HCT116 (cell line): ENCODE measurements at regions not wholly inside any gene's neighbourhood (a gene's known extent, or its start where the extent isn't known, plus 50 kb on each side); places are given as distances from the start of the nearest gene placed in this dataset.
A peak's percentile ranks its signal among the peaks of the same experiment; 100 is the strongest.

Experiments
- ATAC-seq: fragments of 200-7000 bp; cut with Tn5 transposase; 2 replicates; pipeline ENCODE4 v1.9.1; 2020; ENCODE audit warnings: mild to moderate bottlenecking, moderate library complexity
- BruUV-seq: library from RNA; stranded (reverse); fragments of 400-500 nt; replicated peaks from 2 replicates; lab custom pipeline; 2021; lab: Mats Ljungman, UMichigan
- CTCF ChIA-PET: fragments of 300-600 bp; sonication (Branson Sonifier 250); formaldehyde crosslinking; loops from one replicate; lab custom pipeline; 2021; ENCODE audit warnings: antibody characterized with exemption; lab: Charles Lee
- POLR2A ChIA-PET: fragments of 300-600, 350-600 bp; sonication (Branson Sonifier 250); formaldehyde crosslinking; loops from one replicate; lab custom pipeline; 2021; ENCODE audit warnings: antibody characterized with exemption; lab: Charles Lee
- RAD21 ChIA-PET, 2 experiments: fragments of 300-600 bp; sonication (Branson Sonifier 250); formaldehyde crosslinking; loops; one replicate each; lab custom pipeline; 2023; ENCODE audit warnings: low total read pairs in 2 of 2; ENCODE audit not compliant: uncharacterized antibody in 2 of 2, unreplicated experiment in 2 of 2, low non-redundant PET in 1 of 2; lab: Charles Lee
- DNase-seq: peaks from one replicate; pipeline ENCODE4 v3.0.0-alpha.2; 2010; ENCODE audit warnings: low read depth, low spot score
- H2AFZ ChIP-seq: fragments of 200-600 bp; shearing (Covaris generic), sonication (generic); 2 replicates; pipeline ENCODE4 v1.6.1; 2017; ENCODE audit warnings: low read depth, mixed run types, mixed read lengths, antibody characterized with exemption, low read length; ENCODE audit not compliant: poor library complexity, severe bottlenecking
- H3K27ac ChIP-seq: 2 replicates; pipeline ENCODE4 v1.5.1; 2012; ENCODE audit warnings: low read depth, low read length
- H3K27me3 ChIP-seq: fragments of 200-600 bp; sonication (generic); 2 replicates; pipeline ENCODE4 v1.6.1; 2016; ENCODE audit warnings: mixed run types, low read length, mixed read lengths; ENCODE audit not compliant: insufficient read depth
- H3K36me3 ChIP-seq, 2 experiments: fragments of 200-500 bp in 1 of 2; fragments of 200-600 bp in 1 of 2; sonication (Bioruptor generic) in 1 of 2; sonication (generic) in 1 of 2; 2 replicates each; pipeline versions ENCODE4 v1.5.1 to v1.6.1; 2014 to 2016; ENCODE audit warnings: low read length in 2 of 2, inconsistent platforms in 1 of 2, mixed read lengths in 1 of 2, mixed run types in 1 of 2; ENCODE audit not compliant: insufficient read depth in 2 of 2, control insufficient read depth in 1 of 2
- H3K4me1 ChIP-seq, 2 experiments: fragments of 200-600 bp in 1 of 2; sonication (generic) in 1 of 2; 2 replicates each; pipeline versions ENCODE4 v1.5.1 to v1.6.1; 2012 to 2017; ENCODE audit warnings: low read length in 2 of 2, inconsistent platforms in 1 of 2, mild to moderate bottlenecking in 1 of 2, mixed read lengths in 1 of 2, mixed run types in 1 of 2, moderate library complexity in 1 of 2; ENCODE audit not compliant: insufficient read depth in 2 of 2, control insufficient read depth in 1 of 2
- H3K4me2 ChIP-seq: fragments of 200-600 bp; sonication (generic); 2 replicates; pipeline ENCODE4 v1.6.1; 2017; ENCODE audit warnings: mixed run types, low read length, mixed read lengths
- H3K4me3 ChIP-seq, 2 experiments: fragments of 200-600 bp in 1 of 2; sonication (generic) in 1 of 2; replicated peaks in 1 of 2; 2 replicates each; pipeline ENCODE4 v1.5.1; 2011 to 2016; ENCODE audit warnings: low read length in 2 of 2, control low read depth in 1 of 2, low read depth in 1 of 2, mild to moderate bottlenecking in 1 of 2, mixed read lengths in 1 of 2, mixed run types in 1 of 2
- H3K79me2 ChIP-seq: fragments of 200-600 bp; sonication (generic); 2 replicates; pipeline ENCODE4 v1.6.1; 2017; ENCODE audit warnings: mild to moderate bottlenecking, mixed run types, low read length, moderate library complexity, mixed read lengths; ENCODE audit not compliant: insufficient read depth
- H3K9ac ChIP-seq: fragments of 200-600 bp; sonication (generic); 2 replicates; pipeline ENCODE4 v1.6.1; 2016; ENCODE audit warnings: low read length, mixed read lengths
- H3K9me2 ChIP-seq: fragments of 200-600 bp; sonication (generic), shearing (Covaris generic); 2 replicates; pipeline ENCODE4 v1.6.1; 2017; ENCODE audit warnings: mixed run types, mild to moderate bottlenecking, moderate library complexity; ENCODE audit not compliant: insufficient read depth
- H3K9me3 ChIP-seq, 2 experiments: fragments of 200-500 bp in 1 of 2; fragments of 200-600 bp in 1 of 2; sonication (Bioruptor generic) in 1 of 2; sonication (generic) in 1 of 2; 2 replicates each; pipeline ENCODE4 v1.6.1; 2014 to 2017; ENCODE audit warnings: low read length in 2 of 2, mixed read lengths in 2 of 2, inconsistent platforms in 1 of 2, low read depth in 1 of 2, mild to moderate bottlenecking in 1 of 2, mixed run types in 1 of 2, moderate library complexity in 1 of 2; ENCODE audit not compliant: control insufficient read depth in 1 of 2, insufficient read depth in 1 of 2
- H4K20me1 ChIP-seq: fragments of 200-600 bp; sonication (generic), shearing (Covaris generic); 2 replicates; pipeline ENCODE4 v1.6.1; 2017; ENCODE audit warnings: mixed run types, mild to moderate bottlenecking, moderate library complexity; ENCODE audit not compliant: insufficient read depth
- ATF3 ChIP-seq: IDR thresholded peaks from 2 replicates; pipeline ENCODE4 v1.6.1; 2012
- CBX3 ChIP-seq: IDR thresholded peaks from 2 replicates; pipeline ENCODE4 v1.6.1; 2012; ENCODE audit warnings: low read depth
- CEBPB ChIP-seq: IDR thresholded peaks from 2 replicates; pipeline ENCODE4 v1.6.1; 2012; ENCODE audit warnings: low read depth
- EGR1 ChIP-seq: IDR thresholded peaks from 2 replicates; pipeline ENCODE4 v1.6.1; 2012; ENCODE audit warnings: low read depth
- ELF1 ChIP-seq: IDR thresholded peaks from 2 replicates; pipeline ENCODE4 v1.6.1; 2012; ENCODE audit warnings: low read depth, borderline replicate concordance
- EZH2 ChIP-seq: fragments of 200-600 bp; sonication (generic); IDR thresholded peaks from 2 replicates; pipeline ENCODE4 v1.6.1; 2017; ENCODE audit warnings: antibody characterized with exemption, mixed run types
- FOSL1 ChIP-seq: IDR thresholded peaks from 2 replicates; pipeline ENCODE4 v1.6.1; 2012; ENCODE audit warnings: low read depth
- JUND ChIP-seq: IDR thresholded peaks from 2 replicates; pipeline ENCODE4 v1.6.1; 2012
- MAX ChIP-seq: IDR thresholded peaks from 2 replicates; pipeline ENCODE4 v1.6.1; 2012
- POLR2A ChIP-seq: IDR thresholded peaks from 2 replicates; pipeline ENCODE4 v1.7.0; 2011; ENCODE audit warnings: borderline replicate concordance; ENCODE audit not compliant: insufficient read depth, insufficient read length; ENCODE audit errors: extremely low read depth
- POLR2AphosphoS5 ChIP-seq: IDR thresholded peaks from 2 replicates; pipeline ENCODE4 v1.6.1; 2011; ENCODE audit warnings: mild to moderate bottlenecking, low read depth, low read length, moderate library complexity
- REST ChIP-seq: IDR thresholded peaks from 2 replicates; pipeline ENCODE4 v1.6.1; 2012; ENCODE audit warnings: low read depth
- SIN3A ChIP-seq: IDR thresholded peaks from 2 replicates; pipeline ENCODE4 v1.6.1; 2012; ENCODE audit warnings: low read depth
- SP1 ChIP-seq: IDR thresholded peaks from 2 replicates; pipeline ENCODE4 v1.6.1; 2012; ENCODE audit warnings: low read depth
- SRF ChIP-seq: IDR thresholded peaks from 2 replicates; pipeline ENCODE4 v1.6.1; 2012; ENCODE audit warnings: low read depth
- TCF7L2 ChIP-seq: IDR thresholded peaks from 2 replicates; pipeline ENCODE4 v1.7.0; 2011; ENCODE audit warnings: borderline replicate concordance, inconsistent platforms; ENCODE audit not compliant: insufficient read depth, insufficient read length; ENCODE audit errors: extremely low read depth
- YY1 ChIP-seq: IDR thresholded peaks from 2 replicates; pipeline ENCODE4 v1.6.1; 2011; ENCODE audit warnings: low read length, low read depth, moderate library complexity, mild to moderate bottlenecking; ENCODE audit not compliant: insufficient replicate concordance; ENCODE audit errors: extremely low read depth
- intact Hi-C: fragments of 100-400 bp; cut with micrococcal nuclease; formaldehyde crosslinking; loops from 2 replicates; pipeline ENCODE4 v1.10.0; 2022

GRCh38 chr9:73093740-73094379, 57.8 kb upstream of the ANXA1 start:
- peak overlapping the region; percentile 25 for H3K4me2 ChIP-seq
- no peak for ATAC-seq
- RAD21 ChIA-PET: interaction anchor here in 1 of 2 experiments (0.6 kb wide), 1 partner anchor 1707 kb away, joined by 4 read pairs; no protein-coding TSS in a partner anchor
- H3K36me3 ChIP-seq: no peaks in the 10 kb centered on the region
- no peaks in the 10 kb centered on the region; a peak in 1 of 4 replicates for H3K4me1 ChIP-seq
- no peaks in the 10 kb centered on the region for H3K9me3 ChIP-seq
- no peaks in the 10 kb centered on the region for H3K9me2 ChIP-seq
- H3K9ac ChIP-seq: no peak overlapping the region
- CTCF ChIA-PET: interaction anchor here (0.5 to 1.0 kb wide), 3 partner anchors 11 to 107 kb away, joined by 3 to 5 read pairs (median 3); no protein-coding TSS in a partner anchor
- intact Hi-C loops: no loop called here
- no peak overlapping the region for H3K27ac ChIP-seq
- TF ChIP-seq TCF7L2 (no peak), SRF (no peak), ELF1 (no peak), JUND (no peak), EZH2 (no peak), POLR2A (no peak), MAX (no peak), ATF3 (no peak), YY1 (no peak), FOSL1 (no peak), EGR1 (no peak), POLR2AphosphoS5 (no peak), SIN3A (no peak), CBX3 (no peak), REST (no peak), SP1 (no peak), CEBPB (no peak)
- H3K27me3 ChIP-seq: no peaks in the 10 kb centered on the region
- no peaks in the 10 kb centered on the region for H3K79me2 ChIP-seq
- BruUV-seq: no TSS peak
- DNase-seq: no peak
- peak overlapping the region; percentile 77 for H2AFZ ChIP-seq
- H3K4me3 ChIP-seq: no peak overlapping the region
- H4K20me1 ChIP-seq: no peaks in the 10 kb centered on the region
- POLR2A ChIA-PET: no interaction called here
